A673 (cell line): ENCODE measurements at regions not wholly inside any gene's neighbourhood (a gene's known extent, or its start where the extent isn't known, plus 50 kb on each side); places are given as distances from the start of the nearest gene placed in this dataset.

Source experiments
- BruUV-seq: library from RNA; stranded (reverse); fragments of 400-500 nt; replicated peaks from 2 replicates; lab custom pipeline; 2021; lab: Mats Ljungman, UMichigan
- CTCF ChIA-PET: fragments of 300-600 bp; sonication (Branson Sonifier 250); formaldehyde crosslinking; loops from one replicate; lab custom pipeline; 2022; ENCODE audit warnings: antibody characterized with exemption; lab: Charles Lee
- POLR2A ChIA-PET: fragments of 300-600 bp; sonication (Branson Sonifier 250); formaldehyde crosslinking; loops from one replicate; lab custom pipeline; 2022; ENCODE audit warnings: antibody characterized with exemption; ENCODE audit not compliant: low non-redundant PET; lab: Charles Lee
- DNase-seq: peaks from one replicate; pipeline ENCODE4 v3.0.0-alpha.2; 2015; ENCODE audit warnings: low spot score
- H3K27ac ChIP-seq: fragments of 200-600 bp; sonication (generic); 2 replicates; pipeline ENCODE4 v1.5.1; 2016; ENCODE audit warnings: mixed run types, low read depth, mild to moderate bottlenecking, mixed read lengths, antibody characterized with exemption, low read length; ENCODE audit not compliant: poor library complexity, severe bottlenecking
- H3K27me3 ChIP-seq: fragments of 200-600 bp; sonication (generic); replicated peaks from 2 replicates; pipeline ENCODE4 v1.6.1; 2017; ENCODE audit warnings: mixed run types, low read depth, mild to moderate bottlenecking, mixed read lengths, antibody characterized with exemption, low read length; ENCODE audit not compliant: insufficient read depth, poor library complexity
- H3K36me3 ChIP-seq: fragments of 200-600 bp; sonication (generic); 2 replicates; pipeline ENCODE4 v1.6.1; 2016; ENCODE audit warnings: mixed run types, mild to moderate bottlenecking, mixed read lengths, antibody characterized with exemption, low read length; ENCODE audit not compliant: insufficient read depth, poor library complexity, severe bottlenecking
- H3K4me1 ChIP-seq: fragments of 200-600 bp; sonication (generic); 2 replicates; pipeline ENCODE4 v1.6.1; 2017; ENCODE audit warnings: mixed run types, mild to moderate bottlenecking, mixed read lengths, antibody characterized with exemption, low read length; ENCODE audit not compliant: insufficient read depth, poor library complexity, severe bottlenecking
- H3K4me3 ChIP-seq: fragments of 200-600 bp; sonication (generic); 2 replicates; pipeline ENCODE4 v1.5.1; 2016; ENCODE audit warnings: low read depth, mixed run types, mild to moderate bottlenecking, mixed read lengths, low read length; ENCODE audit not compliant: poor library complexity, severe bottlenecking
- H3K9me3 ChIP-seq: fragments of 200-600 bp; sonication (generic); 2 replicates; pipeline ENCODE4 v1.6.1; 2016; ENCODE audit warnings: mixed run types, low read depth, mild to moderate bottlenecking, mixed read lengths, antibody characterized with exemption, low read length; ENCODE audit not compliant: poor library complexity, severe bottlenecking
- EZH2 ChIP-seq: fragments of 200-600 bp; sonication (generic); IDR thresholded peaks from 2 replicates; pipeline ENCODE4 v1.6.1; 2017; ENCODE audit warnings: borderline replicate concordance, low read depth, mild to moderate bottlenecking, mixed read lengths, antibody characterized with exemption, low read length; ENCODE audit not compliant: poor library complexity, severe bottlenecking
- intact Hi-C: fragments of 100-400 bp; cut with micrococcal nuclease; formaldehyde crosslinking; loops from one replicate; pipeline ENCODE4 v1.10.0; 2022; ENCODE audit not compliant: unreplicated experiment
- TF ChIP-seq, protein P1 (sequence below): fragments of 300-800, 200-600 bp; sonication (generic); conservative IDR thresholded peaks from 2 replicates; pipeline ENCODE4 v1.5.1; 2017; ENCODE audit warnings: low read depth, mild to moderate bottlenecking, antibody characterized with exemption, low read length, moderate library complexity, mixed read lengths

GRCh38 chr21:35652196-35652595, 408.1 kb downstream of the SETD4 start:
- Histone ChIP-seq H3K4me3 (no peak overlapping the region), H3K27me3 (peaks cover 22% of the 10 kb centered on the region), H3K36me3 (no peaks in the 10 kb centered on the region), H3K9me3 (no peaks in the 10 kb centered on the region), H3K4me1 (no peaks in the 10 kb centered on the region), H3K27ac (no peak overlapping the region)
- ChIA-PET CTCF (interaction anchor here (0.7 kb wide), 1 partner anchor 878 kb away, joined by 5 read pairs; no protein-coding TSS in a partner anchor), POLR2A (no interaction called here)
- intact Hi-C loops, result no loop called here
- TF ChIP-seq, protein P1, sequence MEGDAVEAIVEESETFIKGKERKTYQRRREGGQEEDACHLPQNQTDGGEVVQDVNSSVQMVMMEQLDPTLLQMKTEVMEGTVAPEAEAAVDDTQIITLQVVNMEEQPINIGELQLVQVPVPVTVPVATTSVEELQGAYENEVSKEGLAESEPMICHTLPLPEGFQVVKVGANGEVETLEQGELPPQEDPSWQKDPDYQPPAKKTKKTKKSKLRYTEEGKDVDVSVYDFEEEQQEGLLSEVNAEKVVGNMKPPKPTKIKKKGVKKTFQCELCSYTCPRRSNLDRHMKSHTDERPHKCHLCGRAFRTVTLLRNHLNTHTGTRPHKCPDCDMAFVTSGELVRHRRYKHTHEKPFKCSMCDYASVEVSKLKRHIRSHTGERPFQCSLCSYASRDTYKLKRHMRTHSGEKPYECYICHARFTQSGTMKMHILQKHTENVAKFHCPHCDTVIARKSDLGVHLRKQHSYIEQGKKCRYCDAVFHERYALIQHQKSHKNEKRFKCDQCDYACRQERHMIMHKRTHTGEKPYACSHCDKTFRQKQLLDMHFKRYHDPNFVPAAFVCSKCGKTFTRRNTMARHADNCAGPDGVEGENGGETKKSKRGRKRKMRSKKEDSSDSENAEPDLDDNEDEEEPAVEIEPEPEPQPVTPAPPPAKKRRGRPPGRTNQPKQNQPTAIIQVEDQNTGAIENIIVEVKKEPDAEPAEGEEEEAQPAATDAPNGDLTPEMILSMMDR, result no peak
- TF ChIP-seq EZH2, result no peak
- DNase-seq, result no peak
- BruUV-seq, result no TSS peak

- H3K4me1 ChIP-seq, result no peaks in the 10 kb centered on the region
- DNase-seq, result no peak
- peaks cover 23% of the 10 kb centered on the region for H3K27me3 ChIP-seq
- H3K4me3 ChIP-seq, result no peak overlapping the region
- POLR2A ChIA-PET, result no interaction called here
- intact Hi-C loops, result no loop called here
- H3K9me3 ChIP-seq, result no peaks in the 10 kb centered on the region
- H3K27ac ChIP-seq, result no peak overlapping the region
- CTCF ChIA-PET, result no interaction called here
- BruUV-seq, result no TSS peak
- no peaks in the 10 kb centered on the region for H3K36me3 ChIP-seq
- TF ChIP-seq EZH2, result no peak
- TF ChIP-seq, protein P1, result no peak
Measured at GRCh38 chr21:35651196-35651595, 409.1 kb downstream of the SETD4 start.

GRCh38 chr21:35649186-35649585, 411.1 kb downstream of the SETD4 start:
- no peaks in the 10 kb centered on the region for H3K36me3 ChIP-seq
- ChIA-PET CTCF (no interaction called here), POLR2A (no interaction called here)
- H3K27ac ChIP-seq, result no peak overlapping the region
- H3K4me1 ChIP-seq, result no peaks in the 10 kb centered on the region
- peaks cover 27% of the 10 kb centered on the region for H3K27me3 ChIP-seq
- no peak overlapping the region for H3K4me3 ChIP-seq
- H3K9me3 ChIP-seq, result no peaks in the 10 kb centered on the region
- no TSS peak for BruUV-seq
- no peak for TF ChIP-seq EZH2
- TF ChIP-seq, protein P1, result no peak
- intact Hi-C loops, result no loop called here
- DNase-seq, result no peak
